HL-60 (cell line): ENCODE measurements at regions not wholly inside any gene's neighbourhood (a gene's known extent, or its start where the extent isn't known, plus 50 kb on each side); places are given as distances from the start of the nearest gene placed in this dataset.

Experiments
- CTCF ChIP-seq: IDR thresholded peaks from one replicate; pipeline ENCODE4 v1.5.1; 2011; ENCODE audit warnings: low read length, control low read depth, inconsistent platforms; ENCODE audit not compliant: insufficient read depth
- GABPA ChIP-seq: IDR thresholded peaks from 2 replicates; pipeline ENCODE4 v1.6.1; 2012; ENCODE audit warnings: low read depth
- TF ChIP-seq, protein P1 (sequence below): IDR thresholded peaks from 2 replicates; pipeline ENCODE4 v1.6.1; 2012; ENCODE audit warnings: low read depth; ENCODE audit not compliant: insufficient replicate concordance

- TF ChIP-seq CTCF (no peak), GABPA (no peak)
- TF ChIP-seq, protein P1, sequence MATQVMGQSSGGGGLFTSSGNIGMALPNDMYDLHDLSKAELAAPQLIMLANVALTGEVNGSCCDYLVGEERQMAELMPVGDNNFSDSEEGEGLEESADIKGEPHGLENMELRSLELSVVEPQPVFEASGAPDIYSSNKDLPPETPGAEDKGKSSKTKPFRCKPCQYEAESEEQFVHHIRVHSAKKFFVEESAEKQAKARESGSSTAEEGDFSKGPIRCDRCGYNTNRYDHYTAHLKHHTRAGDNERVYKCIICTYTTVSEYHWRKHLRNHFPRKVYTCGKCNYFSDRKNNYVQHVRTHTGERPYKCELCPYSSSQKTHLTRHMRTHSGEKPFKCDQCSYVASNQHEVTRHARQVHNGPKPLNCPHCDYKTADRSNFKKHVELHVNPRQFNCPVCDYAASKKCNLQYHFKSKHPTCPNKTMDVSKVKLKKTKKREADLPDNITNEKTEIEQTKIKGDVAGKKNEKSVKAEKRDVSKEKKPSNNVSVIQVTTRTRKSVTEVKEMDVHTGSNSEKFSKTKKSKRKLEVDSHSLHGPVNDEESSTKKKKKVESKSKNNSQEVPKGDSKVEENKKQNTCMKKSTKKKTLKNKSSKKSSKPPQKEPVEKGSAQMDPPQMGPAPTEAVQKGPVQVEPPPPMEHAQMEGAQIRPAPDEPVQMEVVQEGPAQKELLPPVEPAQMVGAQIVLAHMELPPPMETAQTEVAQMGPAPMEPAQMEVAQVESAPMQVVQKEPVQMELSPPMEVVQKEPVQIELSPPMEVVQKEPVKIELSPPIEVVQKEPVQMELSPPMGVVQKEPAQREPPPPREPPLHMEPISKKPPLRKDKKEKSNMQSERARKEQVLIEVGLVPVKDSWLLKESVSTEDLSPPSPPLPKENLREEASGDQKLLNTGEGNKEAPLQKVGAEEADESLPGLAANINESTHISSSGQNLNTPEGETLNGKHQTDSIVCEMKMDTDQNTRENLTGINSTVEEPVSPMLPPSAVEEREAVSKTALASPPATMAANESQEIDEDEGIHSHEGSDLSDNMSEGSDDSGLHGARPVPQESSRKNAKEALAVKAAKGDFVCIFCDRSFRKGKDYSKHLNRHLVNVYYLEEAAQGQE, result no peak
These were observed 163.1 kb downstream of the LY86 start for GRCh38 chr6:6751619-6752023.
